HepG2 (cell line): ENCODE measurements at regions not wholly inside any gene's neighbourhood (a gene's known extent, or its start where the extent isn't known, plus 50 kb on each side); places are given as distances from the start of the nearest gene placed in this dataset.

Experiments
- ADNP ChIP-seq: sonication (generic); formaldehyde crosslinking; IDR thresholded peaks from 2 replicates; pipeline ENCODE4 v1.4.0; 2020; ENCODE audit warnings: missing genetic modification reagents
- AKAP8 ChIP-seq: sonication (generic); formaldehyde crosslinking; IDR thresholded peaks from 2 replicates; pipeline ENCODE4 v1.5.1; 2020; ENCODE audit warnings: mild to moderate bottlenecking, missing genetic modification reagents
- CBX1 ChIP-seq: IDR thresholded peaks from one replicate; pipeline ENCODE4 v1.6.1; 2016; ENCODE audit warnings: antibody characterized with exemption, low read depth
- CENPX ChIP-seq: sonication (generic); formaldehyde crosslinking; IDR thresholded peaks from 2 replicates; pipeline ENCODE4 v1.9.0; 2021; ENCODE audit warnings: mild to moderate bottlenecking, missing genetic modification reagents, moderate library complexity
- ELF1 ChIP-seq: sonication (generic); formaldehyde crosslinking; IDR thresholded peaks from 2 replicates; pipeline ENCODE4 v1.4.0; 2020; ENCODE audit warnings: missing genetic modification reagents
- IRF2 ChIP-seq: IDR thresholded peaks from 2 replicates; pipeline ENCODE4 v1.6.1; 2018; ENCODE audit warnings: missing genetic modification reagents, missing compliant biosample characterization
- KDM5A ChIP-seq: fragments of 200-600 bp; sonication (generic); IDR thresholded peaks from 2 replicates; pipeline ENCODE4 v1.7.0; 2018; ENCODE audit warnings: antibody characterized with exemption, mild to moderate bottlenecking, low read length, borderline replicate concordance
- NONO ChIP-seq, 2 experiments: fragments of 450-650 bp in 1 of 2; sonication (generic) in 1 of 2; formaldehyde crosslinking in 1 of 2; IDR thresholded peaks in 1 of 2; conservative IDR thresholded peaks in 1 of 2; 2 replicates each; pipeline versions ENCODE4 v1.6.1 to v1.8.0; 2017 to 2022; ENCODE audit warnings: mild to moderate bottlenecking in 1 of 2, missing genetic modification reagents in 1 of 2, moderate library complexity in 1 of 2
- PCBP2 ChIP-seq: fragments of 200-400 bp; formaldehyde crosslinking; optimal IDR thresholded peaks from 2 replicates; pipeline ENCODE3; 2018; ENCODE audit warnings: low read length, low read depth; ENCODE audit not compliant: poor library complexity, severe bottlenecking
- SALL2 ChIP-seq: sonication (generic); formaldehyde crosslinking; IDR thresholded peaks from 2 replicates; pipeline ENCODE4 v1.8.1; 2023; ENCODE audit warnings: mild to moderate bottlenecking, missing genetic modification reagents, inconsistent platforms
- SAP130 ChIP-seq: IDR thresholded peaks from 2 replicates; pipeline ENCODE4 v1.6.1; 2016; ENCODE audit warnings: low read depth
- SOX5 ChIP-seq: IDR thresholded peaks from 2 replicates; pipeline ENCODE4 v1.6.1; 2016; ENCODE audit warnings: borderline replicate concordance
- TRAFD1 ChIP-seq: sonication (generic); formaldehyde crosslinking; IDR thresholded peaks from 2 replicates; pipeline ENCODE4 v1.5.1; 2020; ENCODE audit warnings: missing genetic modification reagents, mild to moderate bottlenecking, borderline replicate concordance
- YEATS4 ChIP-seq: sonication (generic); formaldehyde crosslinking; IDR thresholded peaks from 2 replicates; pipeline ENCODE4 v1.4.0; 2020; ENCODE audit warnings: missing genetic modification reagents, borderline replicate concordance
- ZFP62 ChIP-seq: sonication (generic); formaldehyde crosslinking; IDR thresholded peaks from 2 replicates; pipeline ENCODE4 v1.4.0; 2020; ENCODE audit warnings: missing genetic modification reagents
- ZMYM4 ChIP-seq: sonication (generic); formaldehyde crosslinking; IDR thresholded peaks from 2 replicates; pipeline ENCODE4 v1.8.1; 2023; ENCODE audit warnings: mild to moderate bottlenecking, missing genetic modification reagents
- ZNF225 ChIP-seq: sonication (generic); formaldehyde crosslinking; IDR thresholded peaks from 2 replicates; pipeline ENCODE4 v1.4.0; 2020; ENCODE audit warnings: mild to moderate bottlenecking, missing genetic modification reagents
- ZNF564 ChIP-seq: sonication (generic); formaldehyde crosslinking; IDR thresholded peaks from 2 replicates; pipeline ENCODE4 v1.8.1; 2023; ENCODE audit warnings: mild to moderate bottlenecking, missing genetic modification reagents
- TF ChIP-seq, protein P1 (sequence below): sonication (generic); formaldehyde crosslinking; IDR thresholded peaks from 2 replicates; pipeline ENCODE4 v1.4.0; 2020; ENCODE audit warnings: missing genetic modification reagents, mild to moderate bottlenecking, borderline replicate concordance
- TF ChIP-seq, protein P2 (sequence below): sonication (generic); formaldehyde crosslinking; conservative IDR thresholded peaks from 2 replicates; pipeline ENCODE4 v1.5.0; 2020; ENCODE audit warnings: missing genetic modification reagents

DNA sequence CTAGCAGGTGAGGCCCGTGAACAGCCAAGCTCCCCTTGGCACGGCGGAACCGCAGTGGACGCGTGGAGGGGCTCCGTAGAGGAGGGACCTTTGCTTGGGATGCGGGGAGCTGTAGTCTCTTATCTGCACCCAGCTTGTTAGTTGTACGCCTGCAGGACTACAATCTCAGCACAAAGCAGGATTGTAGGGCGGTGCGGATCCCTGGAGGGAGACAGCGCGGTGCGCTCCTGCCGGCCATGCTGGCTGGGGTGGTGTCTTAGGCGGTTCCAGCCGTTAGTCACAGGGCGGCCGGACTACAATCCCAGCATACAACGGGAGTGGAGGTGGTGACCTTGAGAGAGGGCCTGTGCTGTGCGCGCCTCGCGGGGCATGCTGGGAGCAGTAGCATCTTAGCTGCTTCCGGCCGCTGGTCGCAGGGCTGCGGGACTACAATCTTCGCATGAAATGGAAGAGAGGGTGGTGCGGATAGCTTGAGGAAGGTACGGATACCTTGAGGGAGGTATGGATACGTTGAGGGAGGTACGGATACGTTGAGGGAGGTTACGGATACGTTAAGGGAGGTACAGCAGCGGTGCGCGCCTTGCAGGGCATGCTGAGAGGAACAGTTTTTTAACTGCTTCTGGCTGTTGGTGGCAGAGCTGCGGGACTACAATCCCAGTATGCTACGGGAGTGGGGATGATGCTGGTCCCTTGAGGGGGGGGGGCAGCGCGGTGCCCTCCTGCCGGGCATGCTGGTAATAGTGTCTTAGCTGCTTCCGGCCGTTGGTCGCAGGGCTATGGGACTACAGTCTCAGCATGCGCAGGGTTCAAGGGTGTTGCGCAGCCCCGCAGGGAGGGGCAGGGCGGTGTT, 1419.1 kb downstream of the UQCRFS1 start (continued):
- peak; percentile 6; the same call in 1 of the 2 replicates for TF ChIP-seq KDM5A
- peak; percentile 24; the same call in 1 of the 2 replicates for TF ChIP-seq ZMYM4 (CRISPR knock-in tag)
- no peak for TF ChIP-seq ADNP
- TF ChIP-seq, protein P1, sequence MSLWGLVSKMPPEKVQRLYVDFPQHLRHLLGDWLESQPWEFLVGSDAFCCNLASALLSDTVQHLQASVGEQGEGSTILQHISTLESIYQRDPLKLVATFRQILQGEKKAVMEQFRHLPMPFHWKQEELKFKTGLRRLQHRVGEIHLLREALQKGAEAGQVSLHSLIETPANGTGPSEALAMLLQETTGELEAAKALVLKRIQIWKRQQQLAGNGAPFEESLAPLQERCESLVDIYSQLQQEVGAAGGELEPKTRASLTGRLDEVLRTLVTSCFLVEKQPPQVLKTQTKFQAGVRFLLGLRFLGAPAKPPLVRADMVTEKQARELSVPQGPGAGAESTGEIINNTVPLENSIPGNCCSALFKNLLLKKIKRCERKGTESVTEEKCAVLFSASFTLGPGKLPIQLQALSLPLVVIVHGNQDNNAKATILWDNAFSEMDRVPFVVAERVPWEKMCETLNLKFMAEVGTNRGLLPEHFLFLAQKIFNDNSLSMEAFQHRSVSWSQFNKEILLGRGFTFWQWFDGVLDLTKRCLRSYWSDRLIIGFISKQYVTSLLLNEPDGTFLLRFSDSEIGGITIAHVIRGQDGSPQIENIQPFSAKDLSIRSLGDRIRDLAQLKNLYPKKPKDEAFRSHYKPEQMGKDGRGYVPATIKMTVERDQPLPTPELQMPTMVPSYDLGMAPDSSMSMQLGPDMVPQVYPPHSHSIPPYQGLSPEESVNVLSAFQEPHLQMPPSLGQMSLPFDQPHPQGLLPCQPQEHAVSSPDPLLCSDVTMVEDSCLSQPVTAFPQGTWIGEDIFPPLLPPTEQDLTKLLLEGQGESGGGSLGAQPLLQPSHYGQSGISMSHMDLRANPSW (CRISPR knock-in tag), result no peak; the same call in 1 of the 2 replicates
- no peak for TF ChIP-seq NONO (IDR thresholded peaks at IDR 0.05)
- TF ChIP-seq NONO (CRISPR knock-in tag; conservative IDR thresholded peaks at IDR 0.05), result peak; percentile 82
- TF ChIP-seq ZNF225 (CRISPR knock-in tag), result 0 out of 2 replicates have a peak, but pooled peaks have one; percentile 1
- TF ChIP-seq YEATS4, result peak; percentile 26; the same call in 1 of the 2 replicates
- TF ChIP-seq PCBP2, result no peak
- 0 out of 2 replicates have a peak, but pooled peaks have one; percentile 28 for TF ChIP-seq ZFP62 (CRISPR knock-in tag)
- TF ChIP-seq TRAFD1 (CRISPR knock-in tag), result 0 out of 2 replicates have a peak, but pooled peaks have one; percentile 65
- no peak for TF ChIP-seq CENPX (CRISPR knock-in tag)
- TF ChIP-seq AKAP8 (CRISPR knock-in tag), result 0 out of 2 replicates have a peak, but pooled peaks have one; percentile 32
- peak; percentile 18; the same call in 1 of the 2 replicates for TF ChIP-seq SOX5 (CRISPR knock-in tag)
- TF ChIP-seq SALL2 (CRISPR knock-in tag), result peak; percentile 85; the same call in 1 of the 2 replicates
- TF ChIP-seq IRF2 (CRISPR knock-in tag), result peak; percentile 85; the same call in 1 of the 2 replicates
- TF ChIP-seq ELF1 (CRISPR knock-in tag), result peak; percentile 85
- peak; percentile 56; the same call in 1 of the 2 replicates for TF ChIP-seq ZNF564
- peak; percentile 85 for TF ChIP-seq SAP130 (CRISPR knock-in tag)
- TF ChIP-seq, protein P2, sequence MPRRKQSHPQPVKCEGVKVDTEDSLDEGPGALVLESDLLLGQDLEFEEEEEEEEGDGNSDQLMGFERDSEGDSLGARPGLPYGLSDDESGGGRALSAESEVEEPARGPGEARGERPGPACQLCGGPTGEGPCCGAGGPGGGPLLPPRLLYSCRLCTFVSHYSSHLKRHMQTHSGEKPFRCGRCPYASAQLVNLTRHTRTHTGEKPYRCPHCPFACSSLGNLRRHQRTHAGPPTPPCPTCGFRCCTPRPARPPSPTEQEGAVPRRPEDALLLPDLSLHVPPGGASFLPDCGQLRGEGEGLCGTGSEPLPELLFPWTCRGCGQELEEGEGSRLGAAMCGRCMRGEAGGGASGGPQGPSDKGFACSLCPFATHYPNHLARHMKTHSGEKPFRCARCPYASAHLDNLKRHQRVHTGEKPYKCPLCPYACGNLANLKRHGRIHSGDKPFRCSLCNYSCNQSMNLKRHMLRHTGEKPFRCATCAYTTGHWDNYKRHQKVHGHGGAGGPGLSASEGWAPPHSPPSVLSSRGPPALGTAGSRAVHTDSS, result 0 out of 2 replicates have a peak, but pooled peaks have one; percentile 17
- peak; percentile 80 for TF ChIP-seq CBX1
